Colon (tissue), 2 donors: ENCODE measurements at regions not wholly inside any gene's neighbourhood (a gene's known extent, or its start where the extent isn't known, plus 50 kb on each side); places are given as distances from the start of the nearest gene placed in this dataset.
"Not testable (repeated sequence)": the region's sequence is repeated elsewhere in the genome, so short reads cannot be mapped to it uniquely, and the experiment has no call there.

Source experiments
- FAIRE-seq: peaks from 2 replicates; lab custom pipeline; 2012; peaks lifted over from hg19 to GRCh38; lab: Jason Lieb, UNC
- donor health status: control.
- donor health status: control.

DNA sequence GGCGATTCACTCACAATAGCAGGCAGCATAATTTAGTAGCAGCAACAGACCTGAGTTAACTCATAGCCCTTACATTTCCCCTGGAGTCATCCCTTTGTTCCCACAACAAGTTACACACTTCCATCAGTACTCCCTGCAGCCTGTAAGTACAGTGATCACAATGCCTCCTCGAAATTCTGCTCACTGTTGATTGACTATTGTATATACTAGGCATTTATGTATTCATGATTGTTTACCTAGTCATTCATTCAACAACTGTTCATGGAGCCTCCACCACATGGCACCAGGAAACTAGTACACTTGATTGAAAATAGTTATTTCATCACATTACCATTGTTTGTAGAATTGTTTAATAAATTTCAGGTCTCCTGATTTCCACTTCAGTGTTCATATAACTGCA lies 71.4 kb upstream of the P3H2 start:
- no peak for FAIRE-seq

DNA sequence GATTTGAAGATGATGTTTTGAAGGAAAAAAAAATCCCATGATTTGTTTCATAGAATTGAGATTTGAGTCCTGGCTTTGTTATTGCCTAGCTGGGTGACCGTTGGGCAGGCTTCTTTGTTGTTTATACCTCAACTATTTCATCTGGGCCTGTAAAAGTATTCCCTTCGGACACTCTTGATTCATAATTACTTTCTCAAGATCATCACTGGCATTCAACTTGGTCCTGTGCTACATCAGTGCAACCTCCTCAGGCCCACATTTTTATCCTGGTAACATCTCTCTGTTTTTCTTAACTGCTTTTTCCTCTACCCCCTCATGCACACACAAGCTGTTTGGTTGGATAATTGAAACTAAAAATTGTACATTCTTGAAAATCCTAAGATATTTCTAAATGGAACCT lies 67.5 kb upstream of the P3H2 start:
- FAIRE-seq, result no peak

- FAIRE-seq, result no peak
These were observed 62.4 kb upstream of the P3H2 start for GRCh38 chr3:190183121-190183520.

GRCh38 chr3:190182418-190183043 lies 61.8 kb upstream of the P3H2 start:
- FAIRE-seq, result no peak

GRCh38 chr3:190180268-190180667 lies 59.6 kb upstream of the P3H2 start:
- no peak for FAIRE-seq

DNA sequence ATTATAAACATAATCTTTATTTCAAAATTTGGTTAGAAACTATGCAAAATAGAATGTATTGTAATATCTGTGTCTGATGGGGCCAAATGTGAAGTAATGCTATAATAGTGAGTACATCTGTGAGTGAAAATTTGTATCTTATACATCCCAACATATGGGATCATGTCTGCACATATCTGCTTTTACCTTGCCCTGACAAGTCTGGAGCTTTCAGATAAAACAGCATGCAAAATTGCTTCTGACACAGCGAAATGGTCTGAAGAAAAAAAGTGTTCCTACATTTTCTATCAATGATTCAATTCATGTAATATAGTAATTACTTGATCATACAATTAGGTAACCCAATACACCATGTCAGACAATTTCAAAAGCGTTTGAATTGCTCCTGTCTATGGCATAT lies 58.1 kb upstream of the P3H2 start:
- FAIRE-seq, result no peak

GRCh38 chr3:190176933-190177525 lies 56.3 kb upstream of the P3H2 start:
- not testable (repeated sequence) for FAIRE-seq

GRCh38 chr3:190176106-190176505 lies 55.4 kb upstream of the P3H2 start:
- not testable (repeated sequence) for FAIRE-seq

DNA sequence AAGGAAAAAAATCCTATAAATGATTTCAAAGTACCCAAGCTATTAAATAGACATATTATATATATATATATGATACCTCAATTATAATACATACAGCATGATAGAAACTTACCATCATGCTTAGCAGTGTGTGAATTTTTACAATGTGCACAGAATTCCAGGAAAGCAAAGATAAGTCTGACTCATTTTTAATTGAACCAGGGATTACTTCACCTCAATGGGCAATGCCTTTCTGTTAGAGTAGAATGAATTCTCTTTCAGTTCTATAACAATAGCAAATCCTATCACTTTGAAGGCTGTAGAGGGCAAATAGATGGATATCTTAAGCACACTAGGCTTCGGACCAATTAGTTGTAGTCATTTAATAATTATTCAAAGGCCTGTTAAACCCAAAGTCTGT lies 54.8 kb upstream of the P3H2 start:
- no peak for FAIRE-seq

DNA sequence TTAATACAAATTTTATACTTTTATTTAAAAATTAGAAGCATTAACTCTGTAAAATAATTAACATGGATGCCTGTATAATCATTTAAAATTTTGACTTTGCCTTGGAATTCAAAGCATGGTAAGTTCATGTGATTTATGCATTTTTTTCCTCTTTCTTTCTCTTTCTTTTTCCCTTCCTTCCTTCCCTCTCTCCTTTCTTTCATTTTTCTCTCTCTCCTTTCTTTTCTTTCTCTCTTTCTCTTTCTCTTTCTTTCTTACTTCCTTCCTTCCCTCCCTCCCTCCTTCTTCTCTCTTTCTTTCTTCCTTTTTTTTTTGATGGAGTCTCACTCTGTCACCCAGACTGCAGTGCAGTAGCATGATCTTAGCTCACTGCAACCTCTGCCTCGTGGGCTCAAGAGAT lies 53.8 kb upstream of the P3H2 start:
- FAIRE-seq, result no peak

- FAIRE-seq, result no peak
These were observed 52.7 kb upstream of the P3H2 start for GRCh38 chr3:190173426-190173825.

DNA sequence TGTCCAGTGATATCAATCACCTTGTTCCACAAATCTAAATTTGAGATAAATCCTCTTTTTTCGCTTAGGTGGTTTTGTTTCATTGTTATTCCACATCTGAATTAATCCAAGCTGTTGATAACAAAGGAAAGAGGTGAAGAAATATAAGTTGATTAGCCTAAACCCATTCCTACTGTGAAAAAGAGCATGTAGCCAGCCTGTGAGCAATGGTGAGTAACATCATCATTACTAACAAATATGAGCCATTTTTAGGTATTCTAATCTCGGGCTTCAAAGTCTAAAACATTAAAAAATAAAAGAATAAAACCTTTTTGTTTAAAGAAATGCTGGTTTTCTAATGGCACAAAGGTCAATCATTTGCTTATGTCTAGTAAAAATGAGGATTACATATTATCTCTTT lies 52.1 kb upstream of the P3H2 start:
- no peak for FAIRE-seq
